ENCODE measurements at regions not wholly inside any gene's neighbourhood (a gene's known extent, or its start where the extent isn't known, plus 50 kb on each side); places are given as distances from the start of the nearest gene placed in this dataset.

DNA sequence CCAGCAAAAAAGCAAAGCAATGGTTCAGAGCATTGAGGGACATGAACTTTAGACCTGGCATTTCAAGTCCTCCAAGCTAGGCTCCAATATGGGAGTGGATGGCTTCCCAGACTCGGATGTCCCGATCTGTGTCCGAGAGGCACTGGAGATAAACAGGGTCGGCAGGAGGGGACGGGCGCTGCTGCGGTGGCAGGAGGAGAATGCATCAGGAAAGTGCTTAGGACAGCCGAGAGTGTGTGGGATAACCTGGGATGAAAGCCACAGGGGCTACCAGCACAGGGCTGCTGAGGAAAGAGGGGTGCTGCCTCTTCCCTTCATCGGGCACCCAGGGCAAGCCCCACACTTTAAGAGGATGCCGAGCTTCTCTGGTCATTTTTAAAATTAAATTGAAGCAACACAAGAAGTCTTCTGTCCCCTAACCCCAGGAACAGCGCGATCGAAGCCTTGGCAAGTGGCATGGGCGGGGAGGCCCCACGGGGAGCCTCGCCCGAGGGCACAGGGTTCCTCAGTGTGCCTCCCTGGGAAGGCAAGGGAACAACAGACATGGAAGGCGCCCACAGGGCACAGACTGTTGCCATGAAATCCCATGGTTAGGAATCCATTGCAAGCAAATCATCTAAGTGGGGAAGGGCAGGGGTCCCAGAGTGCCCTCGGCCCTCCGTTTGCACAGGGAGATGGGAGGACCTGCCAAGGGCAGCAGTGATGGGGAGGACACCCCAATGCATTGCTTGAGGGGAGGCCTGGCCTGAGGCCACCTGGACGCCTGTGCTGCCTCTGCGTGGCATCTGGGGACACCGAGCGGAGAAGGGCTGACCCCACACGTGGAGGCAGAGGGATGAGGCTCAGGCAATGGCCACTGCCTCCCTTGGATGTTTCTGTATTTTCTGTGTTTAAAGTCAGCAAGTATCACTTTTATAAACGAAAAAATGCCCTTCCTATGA, 78.5 kb upstream of the GPC1 start:
- no peak overlapping the region for H2AFZ ChIP-seq (ENCODE audit: low read length)
- ATAC-seq (no peak), DNase-seq (no peak)
- H3K36me3 ChIP-seq (ENCODE audit: low read depth, low read length), result no peaks in the 10 kb centered on the region
- peaks cover 11% of the 10 kb centered on the region; the same call in 1 of the 2 replicates for H3K9me3 ChIP-seq (ENCODE audit: low read length)
- no peak overlapping the region for H3K27ac ChIP-seq (ENCODE audit: low read length)
- no peaks in the 10 kb centered on the region for H4K20me1 ChIP-seq (ENCODE audit: low read length)
- TF ChIP-seq, protein P1, sequence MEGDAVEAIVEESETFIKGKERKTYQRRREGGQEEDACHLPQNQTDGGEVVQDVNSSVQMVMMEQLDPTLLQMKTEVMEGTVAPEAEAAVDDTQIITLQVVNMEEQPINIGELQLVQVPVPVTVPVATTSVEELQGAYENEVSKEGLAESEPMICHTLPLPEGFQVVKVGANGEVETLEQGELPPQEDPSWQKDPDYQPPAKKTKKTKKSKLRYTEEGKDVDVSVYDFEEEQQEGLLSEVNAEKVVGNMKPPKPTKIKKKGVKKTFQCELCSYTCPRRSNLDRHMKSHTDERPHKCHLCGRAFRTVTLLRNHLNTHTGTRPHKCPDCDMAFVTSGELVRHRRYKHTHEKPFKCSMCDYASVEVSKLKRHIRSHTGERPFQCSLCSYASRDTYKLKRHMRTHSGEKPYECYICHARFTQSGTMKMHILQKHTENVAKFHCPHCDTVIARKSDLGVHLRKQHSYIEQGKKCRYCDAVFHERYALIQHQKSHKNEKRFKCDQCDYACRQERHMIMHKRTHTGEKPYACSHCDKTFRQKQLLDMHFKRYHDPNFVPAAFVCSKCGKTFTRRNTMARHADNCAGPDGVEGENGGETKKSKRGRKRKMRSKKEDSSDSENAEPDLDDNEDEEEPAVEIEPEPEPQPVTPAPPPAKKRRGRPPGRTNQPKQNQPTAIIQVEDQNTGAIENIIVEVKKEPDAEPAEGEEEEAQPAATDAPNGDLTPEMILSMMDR (conservative IDR thresholded peaks at IDR 0.05; ENCODE audit: low read depth, low read length), result no peak
- TF ChIP-seq EZH2phosphoT487 (IDR thresholded peaks at IDR 0.05; ENCODE audit: borderline replicate concordance, low read length) (no peak), EZH2 (IDR thresholded peaks at IDR 0.05; ENCODE audit: low read length, unreplicated experiment) (no peak)
- H3K4me3 ChIP-seq (ENCODE audit: low read length), result no peak overlapping the region
- no TSS peak for BruUV-seq (replicated peaks)
- H3F3A ChIP-seq (ENCODE audit: low read length, unreplicated experiment), result no peaks in the 10 kb centered on the region
- no peak overlapping the region for H3K9ac ChIP-seq (ENCODE audit: low read length)
- no peaks in the 10 kb centered on the region for H3K27me3 ChIP-seq (ENCODE audit: low read length)
- no peaks in the 10 kb centered on the region for H3K4me1 ChIP-seq (ENCODE audit: insufficient read depth, low read length)
- ChIA-PET POLR2A (ENCODE audit: unreplicated experiment) (no interaction called here), CTCF (no interaction called here)
- no peaks in the 10 kb centered on the region for H3K9me2 ChIP-seq (replicated peaks; ENCODE audit: low read length)
- intact Hi-C loops (cut with micrococcal nuclease), result no loop called here
- no peak overlapping the region for H3K4me2 ChIP-seq (ENCODE audit: low read length)
- H3K79me2 ChIP-seq (ENCODE audit: low read length), result no peaks in the 10 kb centered on the region

DNA sequence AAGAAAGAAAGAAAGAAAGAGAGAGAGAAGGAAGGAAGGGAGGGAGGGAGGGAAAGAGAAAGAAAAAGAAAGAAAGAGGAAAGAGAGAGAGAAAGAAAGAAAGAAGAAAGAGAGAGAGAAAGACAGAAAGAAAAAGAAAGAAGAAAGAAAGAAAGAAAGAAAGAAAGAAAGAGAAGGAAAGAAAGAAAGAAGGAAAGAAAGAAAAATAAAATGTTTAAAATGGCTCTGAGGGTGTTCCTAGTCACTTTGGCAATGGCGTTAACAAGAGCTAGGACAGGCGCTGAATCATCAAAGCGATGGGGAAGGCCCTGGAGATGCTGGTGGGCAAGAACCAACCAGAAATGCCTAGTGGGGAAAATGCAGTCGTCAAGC, 77.8 kb upstream of the GPC1 start:
- no peaks in the 10 kb centered on the region for H3K36me3 ChIP-seq (ENCODE audit: low read depth, low read length)
- ChIA-PET CTCF (no interaction called here), POLR2A (ENCODE audit: unreplicated experiment) (no interaction called here)
- H3F3A ChIP-seq (ENCODE audit: low read length, unreplicated experiment), result no peaks in the 10 kb centered on the region
- ATAC-seq, result no peak
- H3K4me2 ChIP-seq (ENCODE audit: low read length), result no peak overlapping the region
- DNase-seq, result no peak
- H3K79me2 ChIP-seq (ENCODE audit: low read length), result no peaks in the 10 kb centered on the region
- BruUV-seq (replicated peaks), result no TSS peak
- no peak overlapping the region for H3K4me3 ChIP-seq (ENCODE audit: low read length)
- no peak overlapping the region for H2AFZ ChIP-seq (ENCODE audit: low read length)
- H3K9ac ChIP-seq (ENCODE audit: low read length), result no peak overlapping the region
- H3K27me3 ChIP-seq (ENCODE audit: low read length), result no peaks in the 10 kb centered on the region
- H3K27ac ChIP-seq (ENCODE audit: low read length), result no peak overlapping the region
- H3K9me2 ChIP-seq (replicated peaks; ENCODE audit: low read length), result no peaks in the 10 kb centered on the region
- intact Hi-C loops (cut with micrococcal nuclease), result no loop called here
- no peaks in the 10 kb centered on the region for H3K4me1 ChIP-seq (ENCODE audit: insufficient read depth, low read length)
- peaks cover 11% of the 10 kb centered on the region; the same call in 1 of the 2 replicates for H3K9me3 ChIP-seq (ENCODE audit: low read length)
- H4K20me1 ChIP-seq (ENCODE audit: low read length), result no peaks in the 10 kb centered on the region
- no peak for TF ChIP-seq EZH2phosphoT487 (IDR thresholded peaks at IDR 0.05; ENCODE audit: borderline replicate concordance, low read length)

DNA sequence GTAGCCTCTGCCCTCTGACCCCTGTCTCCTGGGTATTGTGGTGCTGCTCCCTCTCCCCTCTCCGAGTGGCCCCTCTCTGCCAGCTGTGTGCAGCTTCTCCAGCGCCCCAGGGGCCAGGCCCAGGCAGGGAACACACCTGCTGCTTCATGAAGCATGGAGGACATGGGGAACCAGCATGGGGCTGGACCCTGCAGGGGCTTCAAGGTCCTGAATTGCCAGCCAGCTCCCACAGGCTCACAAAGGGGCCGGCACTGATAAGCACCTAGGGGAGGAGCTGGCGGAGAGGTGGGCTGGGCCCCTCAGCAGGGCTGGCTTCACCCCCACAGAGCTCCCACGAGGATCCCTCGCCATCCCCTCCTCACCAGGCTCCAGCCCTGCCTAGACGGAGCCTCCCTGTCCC, 77.4 kb upstream of the GPC1 start:
- no peaks in the 10 kb centered on the region for H3K4me1 ChIP-seq (ENCODE audit: insufficient read depth, low read length)
- H3K36me3 ChIP-seq (ENCODE audit: low read depth, low read length), result no peaks in the 10 kb centered on the region
- H3K9ac ChIP-seq (ENCODE audit: low read length), result no peak overlapping the region
- no peak overlapping the region for H2AFZ ChIP-seq (ENCODE audit: low read length)
- no peaks in the 10 kb centered on the region for H3K9me2 ChIP-seq (replicated peaks; ENCODE audit: low read length)
- DNase-seq (no peak), ATAC-seq (no peak)
- H3K27ac ChIP-seq (ENCODE audit: low read length), result no peak overlapping the region
- H3K79me2 ChIP-seq (ENCODE audit: low read length), result no peaks in the 10 kb centered on the region
- H3K4me3 ChIP-seq (ENCODE audit: low read length), result no peak overlapping the region
- BruUV-seq (replicated peaks), result no TSS peak
- TF ChIP-seq EZH2phosphoT487 (IDR thresholded peaks at IDR 0.05; ENCODE audit: borderline replicate concordance, low read length) (no peak), EZH2 (IDR thresholded peaks at IDR 0.05; ENCODE audit: low read length, unreplicated experiment) (no peak)
- TF ChIP-seq, protein P1 (conservative IDR thresholded peaks at IDR 0.05; ENCODE audit: low read depth, low read length), result no peak
- intact Hi-C loops (cut with micrococcal nuclease), result no loop called here
- H3F3A ChIP-seq (ENCODE audit: low read length, unreplicated experiment), result no peaks in the 10 kb centered on the region
- ChIA-PET CTCF (no interaction called here), POLR2A (ENCODE audit: unreplicated experiment) (no interaction called here)
- H3K4me2 ChIP-seq (ENCODE audit: low read length), result no peak overlapping the region
- H3K27me3 ChIP-seq (ENCODE audit: low read length), result no peaks in the 10 kb centered on the region
- no peaks in the 10 kb centered on the region for H4K20me1 ChIP-seq (ENCODE audit: low read length)
- H3K9me3 ChIP-seq (ENCODE audit: low read length), result peaks cover 11% of the 10 kb centered on the region; the same call in 1 of the 2 replicates
